ENCODE measurements at regions not wholly inside any gene's neighbourhood (a gene's known extent, or its start where the extent isn't known, plus 50 kb on each side); places are given as distances from the start of the nearest gene placed in this dataset.
"Not testable (repeated sequence)": the region's sequence is repeated elsewhere in the genome, so short reads cannot be mapped to it uniquely, and the experiment has no call there.

DNA sequence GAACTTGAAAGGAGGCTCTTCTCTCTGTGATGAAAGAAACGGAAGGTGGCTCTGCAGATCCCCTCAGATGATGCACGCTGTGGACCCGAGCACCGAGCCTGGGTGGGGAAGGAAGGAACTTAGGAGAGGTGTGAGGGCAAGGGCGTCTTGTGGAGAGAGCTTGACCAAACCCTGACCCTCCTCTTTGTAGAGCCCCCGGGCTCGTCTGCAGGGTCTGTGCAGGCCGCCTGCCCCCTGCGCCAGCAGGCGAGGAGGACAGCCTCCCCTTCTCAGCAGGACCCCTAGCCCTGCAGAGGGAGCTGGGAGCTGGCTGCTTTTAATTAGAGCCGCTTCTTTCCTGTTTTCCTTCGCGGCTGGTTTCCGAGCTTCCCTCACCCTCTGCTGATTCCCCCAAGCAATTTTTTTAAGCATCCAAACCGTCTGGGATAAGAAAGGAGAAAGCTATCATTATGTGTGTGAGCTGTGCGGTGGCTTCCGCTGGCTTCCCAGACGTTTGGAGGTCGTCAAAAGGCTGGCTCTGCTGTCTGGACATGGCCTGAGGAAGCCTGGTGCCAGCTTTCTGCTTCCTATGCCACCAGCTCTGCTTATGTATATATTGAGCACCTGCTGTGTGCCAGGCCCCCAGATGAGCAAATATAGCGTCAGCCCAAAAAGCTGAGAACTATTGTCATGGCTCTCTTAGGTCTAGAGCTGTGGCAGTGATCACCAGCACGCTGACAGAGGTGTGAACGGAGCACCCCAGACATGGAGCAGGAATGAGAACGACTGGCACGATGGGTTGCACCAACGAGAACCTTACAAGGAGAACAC lies 160.2 kb upstream of the IRF2BP2 start:
- DNase-seq, result no peak

GRCh38 chr1:234769284-234769985 lies 159.5 kb upstream of the IRF2BP2 start:
- DNase-seq, result no peak

DNA sequence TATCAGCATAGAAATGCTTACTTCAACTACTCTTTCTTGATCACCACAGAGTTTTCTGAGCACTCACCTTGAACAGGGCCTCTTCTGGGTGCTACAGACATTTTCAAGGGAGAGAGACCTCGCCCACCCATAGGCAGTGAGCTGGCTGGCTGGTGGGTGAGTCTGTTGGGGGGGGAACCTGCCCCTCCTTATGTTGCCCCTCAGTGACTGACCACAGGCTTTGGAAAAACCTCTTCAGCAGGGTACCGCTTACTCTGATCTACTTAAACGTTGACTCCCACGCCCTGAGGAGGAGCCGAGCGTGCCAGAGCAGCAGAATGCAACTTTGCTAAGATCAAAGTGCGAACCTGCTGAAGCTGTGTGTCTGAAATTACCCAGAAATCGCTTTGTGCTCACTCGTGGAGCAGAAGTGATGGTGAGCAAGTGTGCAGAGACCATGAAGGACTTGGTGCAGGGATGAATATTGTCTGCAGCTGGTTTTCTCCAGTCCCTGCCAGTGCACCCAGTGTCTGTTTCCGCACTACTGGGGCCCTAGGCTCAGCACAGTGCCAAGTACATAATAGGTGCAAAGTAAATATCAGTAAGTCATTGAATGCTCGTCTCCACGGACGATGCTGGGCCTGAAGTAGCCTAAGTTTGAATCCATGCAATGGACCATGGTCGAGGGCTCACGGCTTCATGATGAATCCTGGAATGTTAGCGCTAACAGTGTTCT lies 158.7 kb upstream of the IRF2BP2 start:
- no peak for DNase-seq

GRCh38 chr1:234768171-234768568 lies 158.2 kb upstream of the IRF2BP2 start:
- no peak for DNase-seq

DNA sequence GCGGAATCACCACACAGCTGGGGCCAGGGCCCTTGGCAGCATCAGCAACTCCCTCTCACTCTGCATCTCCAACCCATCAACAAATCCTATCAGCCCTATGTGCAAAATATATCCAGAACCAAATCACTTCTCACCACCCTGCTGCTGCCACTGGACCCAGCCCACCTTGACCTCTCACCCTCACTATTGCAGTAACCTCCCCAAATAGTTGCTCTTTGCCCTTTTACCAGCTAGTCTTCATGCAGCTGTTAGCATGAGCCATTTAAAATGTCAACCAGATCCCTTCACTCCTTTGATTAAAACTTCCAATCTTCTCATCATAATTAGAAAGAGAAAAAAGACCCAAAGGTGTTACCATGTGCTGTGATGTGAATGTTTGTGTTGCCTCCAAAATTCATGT lies 155.7 kb upstream of the IRF2BP2 start:
- DNase-seq, result no peak

DNA sequence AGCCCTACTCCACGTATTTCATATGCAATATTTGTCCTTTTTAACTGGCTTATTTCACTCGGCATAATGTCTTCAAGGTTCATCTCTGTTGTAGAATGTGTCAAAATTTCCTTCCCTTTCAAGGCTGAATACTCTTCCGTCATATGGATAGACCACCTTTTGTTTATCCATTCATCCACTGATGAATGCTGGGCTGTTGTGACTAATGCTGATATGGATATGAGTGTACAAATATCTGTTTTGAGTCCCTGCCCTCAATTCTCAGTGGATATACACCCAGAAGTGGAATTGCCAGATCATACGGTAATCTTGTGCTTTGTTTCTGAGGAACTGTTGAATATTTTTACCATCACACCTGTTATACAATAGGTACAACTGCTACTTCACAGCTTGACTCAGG lies 155.2 kb upstream of the IRF2BP2 start:
- no peak for DNase-seq

GRCh38 chr1:234763910-234764309 lies 153.9 kb upstream of the IRF2BP2 start:
- no peak for DNase-seq

DNA sequence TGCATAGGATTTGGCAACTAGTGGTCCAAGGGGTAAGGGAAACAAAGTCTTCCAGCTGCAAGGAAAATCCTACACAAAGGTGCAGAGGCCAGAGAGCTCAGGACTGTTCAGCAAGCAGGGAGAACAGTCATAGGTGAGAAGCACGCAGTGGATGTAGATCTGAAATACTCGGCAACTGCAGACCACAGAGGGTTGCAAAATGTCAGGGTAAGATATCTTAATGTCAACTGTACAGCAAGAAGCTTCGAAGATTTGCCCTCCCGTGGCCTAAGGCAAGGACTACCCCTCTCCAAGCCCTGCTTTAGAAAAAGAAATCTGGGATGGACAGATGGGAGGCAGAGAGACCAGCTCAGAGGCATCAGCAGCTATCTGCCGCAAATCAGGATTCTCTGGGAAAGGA lies 153.4 kb upstream of the IRF2BP2 start:
- DNase-seq, result no peak

DNA sequence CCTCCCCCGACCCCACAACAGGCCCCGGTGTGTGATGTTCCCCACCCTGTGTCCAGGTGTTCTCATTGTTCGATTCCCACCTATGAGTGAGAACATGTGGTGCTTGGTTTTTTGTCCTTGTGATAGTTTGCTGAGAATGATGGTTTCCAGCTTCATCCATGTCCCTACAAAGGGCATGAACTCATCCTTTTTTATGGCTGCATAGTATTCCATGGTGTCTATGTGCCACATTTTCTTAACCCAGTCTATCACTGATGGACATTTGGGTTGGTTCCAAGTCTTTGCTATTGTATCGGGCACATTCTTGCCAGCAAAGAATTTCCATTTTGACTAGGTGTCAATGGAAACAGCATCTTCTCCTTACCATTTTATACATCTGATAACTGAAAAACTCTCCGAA lies 152.1 kb upstream of the IRF2BP2 start:
- not testable (repeated sequence) for DNase-seq

DNA sequence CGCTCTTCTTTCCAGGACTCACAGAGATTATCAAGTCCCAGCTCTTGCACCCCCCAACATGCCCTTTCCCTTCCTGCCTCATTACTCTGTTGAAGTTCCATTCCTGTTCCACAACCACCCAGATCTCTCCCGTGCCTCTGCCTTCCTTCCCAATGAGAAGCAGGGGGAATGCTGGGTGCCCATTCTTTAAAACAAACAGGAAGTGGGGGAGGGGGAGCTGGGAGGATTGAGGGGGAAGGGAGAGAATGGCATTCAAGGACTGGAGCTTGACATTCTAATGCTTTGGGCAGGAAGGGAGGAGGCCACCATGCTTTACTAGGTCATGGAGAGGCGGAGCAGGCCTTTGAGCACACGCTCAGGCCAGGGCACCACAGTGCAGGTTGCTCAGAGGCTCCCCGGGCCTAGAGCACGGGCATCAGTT lies 150.3 kb upstream of the IRF2BP2 start:
- no peak for DNase-seq

DNA sequence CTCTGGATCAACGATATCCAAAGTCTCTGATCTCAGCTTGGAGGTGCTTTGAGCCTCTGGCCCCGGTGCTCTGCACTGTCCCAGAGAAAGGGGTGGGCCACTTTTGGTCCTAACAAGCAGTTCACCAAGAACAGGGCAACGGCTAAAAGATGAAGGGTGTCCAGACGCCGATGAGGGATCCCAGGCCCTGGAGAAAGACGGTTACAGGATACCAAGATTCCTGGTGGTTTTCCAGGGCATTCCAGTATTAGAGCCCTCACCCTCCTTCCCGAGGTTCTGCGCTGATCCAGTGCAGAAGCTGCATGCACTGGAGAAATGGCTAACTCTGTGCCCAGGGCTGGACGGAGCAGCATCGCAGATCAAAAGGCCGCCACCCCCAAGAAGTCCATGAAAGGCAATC lies 149.9 kb upstream of the IRF2BP2 start:
- no peak for DNase-seq

DNA sequence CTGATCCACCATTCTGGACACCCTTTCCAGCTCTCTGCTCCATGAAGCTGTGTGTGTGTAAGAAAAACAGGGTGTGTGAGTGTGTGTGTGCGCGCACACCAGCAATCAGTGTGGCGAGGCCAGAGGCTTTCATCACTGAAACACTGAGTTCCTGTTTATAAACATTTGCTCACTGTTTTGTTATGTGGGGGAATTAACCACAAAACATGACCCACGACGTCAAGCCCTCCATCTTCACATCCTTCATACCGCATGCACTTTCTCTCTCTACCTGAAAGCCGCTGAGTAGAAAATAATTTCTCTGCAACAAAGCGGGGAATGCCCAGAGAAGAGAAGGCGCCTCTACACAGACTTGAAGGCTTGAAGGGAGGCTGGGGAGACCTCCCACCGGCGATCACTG lies 148.9 kb upstream of the IRF2BP2 start:
- DNase-seq, result no peak

GRCh38 chr1:234756857-234757256 lies 146.9 kb upstream of the IRF2BP2 start:
- DNase-seq, result no peak

DNA sequence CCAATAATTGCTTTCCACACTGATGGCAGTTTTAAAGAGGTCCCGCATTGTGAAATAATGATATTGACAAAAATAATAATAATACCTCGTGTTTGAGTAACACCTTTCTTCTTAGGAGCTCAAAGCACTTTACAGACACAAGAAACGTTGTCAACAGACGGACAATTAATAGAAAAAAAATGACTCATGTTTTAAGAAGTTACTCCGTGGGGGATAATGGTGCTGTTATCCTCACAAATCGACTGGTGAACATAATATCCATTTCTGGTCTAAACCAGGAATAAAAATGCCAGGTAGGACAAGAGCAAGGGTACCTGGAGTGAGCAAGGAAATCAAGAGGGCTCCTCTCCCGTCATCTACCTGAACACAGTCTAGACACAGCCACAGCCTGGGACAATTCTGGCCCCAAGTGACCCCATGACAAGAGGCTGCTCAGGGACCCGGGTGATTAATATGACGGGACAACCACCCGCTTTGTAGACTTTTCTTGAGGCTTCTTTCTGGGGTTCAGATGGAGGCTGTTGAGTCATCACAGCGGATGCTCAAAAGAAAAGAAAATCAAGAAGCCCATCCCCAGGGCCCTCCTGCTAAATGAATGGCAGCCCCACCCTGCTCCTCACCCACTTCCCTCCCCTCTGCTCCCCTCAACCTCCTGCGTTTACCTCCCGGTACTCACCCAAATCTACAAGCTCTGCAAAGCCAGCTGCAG lies 146.2 kb upstream of the IRF2BP2 start:
- DNase-seq, result no peak

- no peak for DNase-seq
These were observed 145.5 kb upstream of the IRF2BP2 start for GRCh38 chr1:234755449-234755863.

DNA sequence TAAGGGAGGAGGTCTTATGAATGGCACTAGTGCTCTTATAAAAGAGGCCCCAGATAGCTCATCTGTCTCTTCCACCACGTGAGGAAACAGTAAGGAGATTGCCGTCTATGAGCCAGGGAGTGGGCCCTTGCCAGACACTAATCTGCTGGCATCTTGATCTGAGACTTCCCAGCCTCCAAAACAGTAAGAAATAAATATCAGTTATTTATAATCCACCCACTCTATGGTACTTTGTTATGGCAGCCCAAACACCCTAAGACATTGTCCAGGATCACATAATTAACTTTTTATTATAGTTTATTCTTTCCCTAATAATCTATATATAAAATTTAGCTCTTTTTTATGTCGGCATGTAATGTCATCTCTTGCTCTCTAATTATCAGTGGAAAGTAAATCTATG lies 144.0 kb upstream of the IRF2BP2 start:
- DNase-seq, result no peak

GRCh38 chr1:234752927-234753326 lies 142.9 kb upstream of the IRF2BP2 start:
- DNase-seq, result no peak

DNA sequence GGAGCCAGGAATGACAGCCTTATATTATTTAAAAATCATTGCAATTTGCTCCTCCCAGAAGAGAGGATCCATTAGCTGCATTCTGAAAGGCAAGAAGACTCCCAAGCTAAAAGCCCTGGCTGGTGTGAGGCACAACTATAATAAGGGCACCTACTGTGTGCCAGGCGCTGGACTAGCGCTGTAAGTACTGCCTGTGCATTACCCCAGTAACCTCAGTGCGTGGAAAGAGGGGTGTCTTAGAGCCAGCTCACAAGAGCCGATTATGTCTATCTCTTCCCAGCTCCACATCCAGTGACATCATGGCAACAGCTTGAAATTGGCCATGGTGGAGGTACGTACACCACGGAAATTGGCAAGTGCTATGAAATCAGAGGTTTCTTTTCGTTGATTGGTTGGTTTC lies 141.7 kb upstream of the IRF2BP2 start:
- DNase-seq, result no peak

GRCh38 chr1:234750922-234751627 lies 141.1 kb upstream of the IRF2BP2 start:
- no peak for DNase-seq

DNA sequence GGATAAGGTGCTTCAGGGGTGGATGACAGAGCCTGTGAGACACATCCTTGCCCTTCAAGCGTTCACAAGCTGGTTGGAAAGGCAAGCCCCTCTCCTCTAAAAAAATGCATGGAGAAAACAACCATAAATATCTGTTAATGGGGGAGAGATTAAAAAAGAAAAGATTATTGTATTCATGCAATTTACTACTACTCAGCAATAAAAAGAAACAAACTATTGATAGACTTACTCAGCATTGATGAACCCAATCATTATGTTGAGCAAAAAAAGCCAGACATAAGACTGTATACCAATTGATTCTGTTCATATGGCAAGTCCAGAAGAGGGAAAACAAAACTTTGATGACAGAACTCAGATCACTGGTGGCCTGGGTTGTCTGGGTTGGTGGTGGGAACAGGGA lies 138.7 kb upstream of the IRF2BP2 start:
- no peak for DNase-seq

DNA sequence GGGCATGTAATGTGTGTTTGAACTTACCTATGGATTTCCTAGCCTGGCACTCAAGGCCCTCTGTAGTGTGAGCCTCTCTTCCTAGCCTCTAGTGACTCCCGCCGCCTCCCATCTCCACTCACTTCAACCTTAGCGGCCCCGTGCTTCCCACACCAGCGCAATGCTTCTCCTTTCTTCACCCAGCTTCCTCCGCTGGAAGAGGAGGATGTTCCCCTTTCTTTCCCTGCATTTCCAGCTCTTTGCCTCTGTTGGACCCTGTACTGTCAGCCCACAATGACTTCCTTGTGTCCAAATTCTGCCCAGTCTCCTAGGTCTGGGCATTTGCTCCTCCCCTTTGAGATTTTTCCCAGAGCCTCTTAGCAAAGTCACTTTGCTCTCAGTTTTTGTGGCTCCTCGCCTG lies 138.1 kb upstream of the IRF2BP2 start:
- no peak for DNase-seq

- DNase-seq, result no peak
These were observed 136.8 kb upstream of the IRF2BP2 start for GRCh38 chr1:234746798-234747196.

All from effector CD8-positive, alpha-beta T cell (primary cell).